Colonic mucosa (tissue), 4 donors: ENCODE measurements at regions not wholly inside any gene's neighbourhood (a gene's known extent, or its start where the extent isn't known, plus 50 kb on each side); places are given as distances from the start of the nearest gene placed in this dataset.

Source experiments
- DNase-seq: peaks from one replicate; pipeline ENCODE4 v3.0.0-alpha.2; 2020
- H3K27ac ChIP-seq: fragments of 200-600 bp; one replicate; pipeline ENCODE4 v1.8.0; 2021
- H3K27me3 ChIP-seq: fragments of 200-600 bp; one replicate; pipeline ENCODE4 v1.8.0; 2021
- H3K36me3 ChIP-seq: fragments of 200-600 bp; one replicate; pipeline ENCODE4 v1.8.0; 2021
- H3K4me1 ChIP-seq: fragments of 200-600 bp; one replicate; pipeline ENCODE4 v1.8.0; 2021; ENCODE audit warnings: mild to moderate bottlenecking
- H3K4me3 ChIP-seq: fragments of 200-600 bp; one replicate; pipeline ENCODE4 v1.8.0; 2021
- H3K9ac ChIP-seq, 2 donors: one replicate each; pipeline ENCODE4 v1.7.0; 2013; ENCODE audit warnings: control low read depth in 2 of 2, low read depth in 2 of 2, low read length in 2 of 2
- H3K9me3 ChIP-seq: fragments of 200-600 bp; one replicate; pipeline ENCODE4 v1.8.0; 2021
- intact Hi-C: fragments of 100-400 bp; cut with DNase I; formaldehyde crosslinking; loops from one replicate; pipeline ENCODE4 v1.14.1; 2022
- TF ChIP-seq, protein P1 (sequence below): fragments of 200-600 bp; IDR thresholded peaks from one replicate; pipeline ENCODE4 v1.8.0; 2022; ENCODE audit warnings: antibody characterized with exemption, mild to moderate bottlenecking
- donor health status: healthy.
- donor health status: DM: no; HTN: no; CAD: no.
- donor health status: DM: no; HTN: no; CAD: no.

DNA sequence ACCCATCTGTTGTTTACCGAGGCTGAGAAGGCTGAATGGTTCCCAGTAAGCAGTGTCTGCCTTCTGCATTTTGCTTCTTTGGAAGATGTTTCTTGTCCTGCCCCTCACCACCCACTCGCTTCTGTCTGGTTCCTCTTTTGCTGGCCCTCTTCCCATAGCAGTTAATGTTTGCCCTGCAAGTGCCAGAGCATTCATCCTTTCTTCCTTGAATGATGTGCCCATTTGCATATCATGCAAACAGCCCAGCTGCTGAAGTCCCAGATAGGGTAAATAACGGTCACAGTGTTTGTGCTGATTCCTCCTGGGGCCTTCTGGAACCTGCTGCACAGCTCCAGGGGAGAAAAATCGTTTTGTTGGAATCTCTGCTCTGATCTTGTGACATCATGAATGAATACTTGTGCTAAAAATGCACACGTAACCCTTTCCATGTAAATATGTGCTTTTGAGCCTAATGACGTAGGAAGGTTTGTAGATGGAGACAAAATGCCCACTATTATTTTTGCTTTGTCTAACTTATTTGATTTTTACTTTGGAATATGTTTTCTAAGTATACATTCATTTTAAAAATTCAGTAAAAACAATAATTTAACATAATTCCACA lies 381.0 kb downstream of the SOX2 start:
- intact Hi-C loops, result no loop called here
- DNase-seq, result no peak
- no peaks in the 10 kb centered on the region for H3K4me1 ChIP-seq

DNA sequence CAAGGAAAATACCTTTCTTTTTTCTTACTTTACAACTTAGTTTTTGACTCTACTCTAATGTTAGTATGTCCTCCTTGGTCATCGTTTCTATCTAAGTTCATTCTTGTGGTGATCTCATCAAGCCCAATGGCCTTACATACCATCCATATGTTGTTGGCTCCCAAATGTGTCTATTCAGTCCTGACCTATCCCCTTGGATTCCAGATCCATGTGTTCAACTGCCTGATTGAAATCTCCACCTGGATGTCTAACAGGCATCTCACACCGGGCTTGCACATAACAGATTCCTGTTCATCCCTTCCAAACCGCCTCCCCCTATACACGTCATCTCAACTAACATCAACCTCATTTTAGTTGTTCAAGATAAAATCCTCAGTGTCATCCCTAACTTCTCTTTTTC lies 382.6 kb downstream of the SOX2 start:
- intact Hi-C loops, result no loop called here
- no peak for DNase-seq

More for the DNA sequence above, 381.0 kb downstream of the SOX2 start:
- TF ChIP-seq, protein P1, sequence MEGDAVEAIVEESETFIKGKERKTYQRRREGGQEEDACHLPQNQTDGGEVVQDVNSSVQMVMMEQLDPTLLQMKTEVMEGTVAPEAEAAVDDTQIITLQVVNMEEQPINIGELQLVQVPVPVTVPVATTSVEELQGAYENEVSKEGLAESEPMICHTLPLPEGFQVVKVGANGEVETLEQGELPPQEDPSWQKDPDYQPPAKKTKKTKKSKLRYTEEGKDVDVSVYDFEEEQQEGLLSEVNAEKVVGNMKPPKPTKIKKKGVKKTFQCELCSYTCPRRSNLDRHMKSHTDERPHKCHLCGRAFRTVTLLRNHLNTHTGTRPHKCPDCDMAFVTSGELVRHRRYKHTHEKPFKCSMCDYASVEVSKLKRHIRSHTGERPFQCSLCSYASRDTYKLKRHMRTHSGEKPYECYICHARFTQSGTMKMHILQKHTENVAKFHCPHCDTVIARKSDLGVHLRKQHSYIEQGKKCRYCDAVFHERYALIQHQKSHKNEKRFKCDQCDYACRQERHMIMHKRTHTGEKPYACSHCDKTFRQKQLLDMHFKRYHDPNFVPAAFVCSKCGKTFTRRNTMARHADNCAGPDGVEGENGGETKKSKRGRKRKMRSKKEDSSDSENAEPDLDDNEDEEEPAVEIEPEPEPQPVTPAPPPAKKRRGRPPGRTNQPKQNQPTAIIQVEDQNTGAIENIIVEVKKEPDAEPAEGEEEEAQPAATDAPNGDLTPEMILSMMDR, result no peak
- Histone ChIP-seq H3K27me3 (no peaks in the 10 kb centered on the region), H3K9ac (no peak overlapping the region), H3K27ac (no peak overlapping the region), H3K36me3 (no peaks in the 10 kb centered on the region), H3K9me3 (no peaks in the 10 kb centered on the region), H3K4me3 (no peak overlapping the region)

DNA sequence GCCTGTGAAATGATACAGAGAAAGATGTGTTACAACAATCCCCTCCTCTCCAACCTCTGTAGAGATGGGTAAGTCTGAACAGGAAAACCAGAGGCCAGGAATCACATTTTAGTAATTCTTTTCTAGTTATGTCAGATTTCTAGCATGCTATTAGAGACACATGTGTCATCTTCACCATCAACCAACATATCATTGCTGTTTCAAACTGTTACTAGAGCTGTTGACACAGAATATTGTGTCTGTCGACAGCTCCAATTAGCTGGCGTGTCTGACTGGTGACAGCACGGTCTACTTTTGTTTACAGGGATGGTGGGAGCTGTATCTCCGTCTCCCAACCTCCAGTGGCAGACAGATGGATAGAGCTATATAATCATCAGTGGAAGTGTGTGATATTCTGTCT lies 393.2 kb downstream of the SOX2 start:
- Histone ChIP-seq H3K4me3 (no peak overlapping the region), H3K9me3 (no peaks in the 10 kb centered on the region), H3K27ac (no peak overlapping the region), H3K4me1 (no peaks in the 10 kb centered on the region), H3K27me3 (no peaks in the 10 kb centered on the region), H3K9ac (no peak overlapping the region), H3K36me3 (no peaks in the 10 kb centered on the region)
- intact Hi-C loops, result no loop called here
- TF ChIP-seq, protein P1, result no peak
- DNase-seq, result no peak

More for the DNA sequence above, 382.6 kb downstream of the SOX2 start:
- no peaks in the 10 kb centered on the region for H3K36me3 ChIP-seq
- no peaks in the 10 kb centered on the region for H3K27me3 ChIP-seq
- H3K4me3 ChIP-seq, result no peak overlapping the region
- H3K9me3 ChIP-seq, result no peaks in the 10 kb centered on the region
- no peaks in the 10 kb centered on the region for H3K4me1 ChIP-seq
- no peak overlapping the region for H3K27ac ChIP-seq
- H3K9ac ChIP-seq, result no peak overlapping the region
- TF ChIP-seq, protein P1, result no peak

DNA sequence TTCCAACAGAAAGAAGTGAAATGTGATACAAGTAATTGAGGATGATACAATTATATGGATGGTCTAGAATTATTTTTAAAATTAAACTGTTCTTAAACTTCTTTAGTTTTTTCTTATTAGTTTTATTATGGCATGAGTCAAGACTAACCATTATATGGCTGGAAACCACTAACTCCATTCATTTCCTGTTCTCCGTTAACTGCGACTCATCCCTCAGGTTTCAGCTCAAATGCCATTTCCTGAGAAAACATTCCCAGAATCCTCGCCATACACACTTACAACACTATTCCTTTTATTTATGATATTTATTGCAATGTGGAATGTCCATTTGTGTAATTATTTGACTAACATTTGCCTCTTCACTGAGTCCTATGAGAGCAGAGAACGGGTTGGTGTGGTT lies 394.1 kb downstream of the SOX2 start:
- DNase-seq, result no peak
- Histone ChIP-seq H3K4me3 (no peak overlapping the region), H3K27me3 (no peaks in the 10 kb centered on the region), H3K27ac (no peak overlapping the region), H3K4me1 (no peaks in the 10 kb centered on the region), H3K9ac (no peak overlapping the region), H3K9me3 (no peaks in the 10 kb centered on the region), H3K36me3 (no peaks in the 10 kb centered on the region)
- intact Hi-C loops, result no loop called here
- TF ChIP-seq, protein P1, result no peak

DNA sequence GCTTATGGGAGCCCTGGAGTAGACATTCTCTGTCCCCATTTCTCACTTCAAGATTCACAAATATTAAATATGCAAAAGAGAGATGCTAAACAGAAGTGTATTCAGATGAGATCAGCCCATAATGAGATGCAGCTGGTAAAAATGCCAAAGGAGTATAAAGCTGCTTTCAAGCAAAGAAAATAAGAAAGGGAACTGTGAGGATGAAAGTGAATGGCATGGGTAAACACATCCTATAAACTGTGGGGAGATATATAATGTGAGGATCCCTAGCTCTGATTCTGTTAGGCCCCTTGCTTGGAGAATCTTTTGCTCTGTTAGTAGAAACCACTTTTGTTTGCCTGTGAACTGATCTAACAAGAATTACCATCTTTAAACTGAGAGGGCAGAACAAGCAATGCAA lies 396.6 kb downstream of the SOX2 start:
- no peak overlapping the region for H3K4me3 ChIP-seq
- no peaks in the 10 kb centered on the region for H3K27me3 ChIP-seq
- TF ChIP-seq, protein P1, result no peak
- H3K4me1 ChIP-seq, result no peaks in the 10 kb centered on the region
- DNase-seq, result no peak
- no peaks in the 10 kb centered on the region for H3K36me3 ChIP-seq
- intact Hi-C loops, result no loop called here
- H3K27ac ChIP-seq, result no peak overlapping the region
- no peak overlapping the region for H3K9ac ChIP-seq
- H3K9me3 ChIP-seq, result no peaks in the 10 kb centered on the region
